ENCODE measurements at regions not wholly inside any gene's neighbourhood (a gene's known extent, or its start where the extent isn't known, plus 50 kb on each side); places are given as distances from the start of the nearest gene placed in this dataset.

GRCh38 chr10:35995485-35995884 is 353.4 kb upstream of the FZD8 start:
- TF ChIP-seq SPI1 (IDR thresholded peaks at IDR 0.05; ENCODE audit: low read depth, low read length) (no peak), POLR2A (IDR thresholded peaks at IDR 0.05; ENCODE audit: low read depth, low read length) (no peak)

All from GM12891 (cell line).